Transverse colon (tissue), 4 donors: ENCODE measurements at regions not wholly inside any gene's neighbourhood (a gene's known extent, or its start where the extent isn't known, plus 50 kb on each side); places are given as distances from the start of the nearest gene placed in this dataset.

ENCODE experiments used
- CTCF ChIP-seq, 5 experiments: fragments of 200-600 bp in 3 of 5; fragments of 450-650 bp in 2 of 5; sonication (generic) in 3 of 5; IDR thresholded peaks; 1 replicate in 2 of 5; 2 replicates in 3 of 5; pipeline ENCODE4 v1.5.1; 2016 to 2017; ENCODE audit warnings: antibody characterized with exemption in 5 of 5, inconsistent platforms in 3 of 5, mild to moderate bottlenecking in 2 of 5, moderate library complexity in 1 of 5
- EP300 ChIP-seq: sonication (generic); formaldehyde crosslinking; IDR thresholded peaks from one replicate; pipeline ENCODE4 v1.6.1; 2017; ENCODE audit warnings: antibody characterized with exemption, low read depth
- POLR2A ChIP-seq: fragments of 450-650 bp; IDR thresholded peaks from one replicate; pipeline ENCODE4 v1.6.1; 2016; ENCODE audit warnings: antibody characterized with exemption, mild to moderate bottlenecking, moderate library complexity
- POLR2AphosphoS5 ChIP-seq, 3 donors: sonication (generic); formaldehyde crosslinking; IDR thresholded peaks; one replicate each; pipeline ENCODE4 v1.6.1; 2016; ENCODE audit warnings: antibody characterized with exemption in 3 of 3

GRCh38 chr11:70543611-70544010 is 145.3 kb downstream of the CTTN start:
- TF ChIP-seq POLR2AphosphoS5 (IDR thresholded peaks at IDR 0.05) (no peak), CTCF (IDR thresholded peaks at IDR 0.05) (no peak), EP300 (no peak), POLR2A (no peak)
